Psoas muscle (tissue), 7 donors: ENCODE measurements at regions not wholly inside any gene's neighbourhood (a gene's known extent, or its start where the extent isn't known, plus 50 kb on each side); places are given as distances from the start of the nearest gene placed in this dataset.

Source experiments
- ATAC-seq, 4 donors: fragments of 200-7000 bp; cut with Tn5 transposase; one replicate each; pipeline ENCODE4 v1.9.1; 2020; ENCODE audit warnings: moderate library complexity in 3 of 4, mild to moderate bottlenecking in 2 of 4
- DNase-seq, 2 donors: peaks; one replicate each; pipeline ENCODE4 v3.0.0-alpha.2; 2020
- H3K27ac ChIP-seq: fragments of 200-600 bp; one replicate; pipeline ENCODE4 v1.8.0; 2022
- H3K27me3 ChIP-seq, 3 donors: fragments of 200-600 bp in 1 of 3; one replicate each; pipeline versions ENCODE4 v1.6.1 to v1.8.0; 2013 to 2022; ENCODE audit warnings: low read length in 2 of 3, mild to moderate bottlenecking in 2 of 3, moderate library complexity in 1 of 3; ENCODE audit not compliant: insufficient read depth in 3 of 3
- H3K36me3 ChIP-seq, 2 donors: fragments of 200-600 bp in 1 of 2; one replicate each; pipeline versions ENCODE4 v1.6.1 to v1.8.0; 2013 to 2022; ENCODE audit warnings: low read depth in 1 of 2, mild to moderate bottlenecking in 1 of 2, moderate library complexity in 1 of 2; ENCODE audit not compliant: insufficient read depth in 1 of 2
- H3K4me1 ChIP-seq: fragments of 200-600 bp; one replicate; pipeline ENCODE4 v1.8.0; 2022
- H3K4me3 ChIP-seq: fragments of 200-600 bp; one replicate; pipeline ENCODE4 v1.8.0; 2022; ENCODE audit warnings: mild to moderate bottlenecking
- H3K9me3 ChIP-seq: fragments of 200-600 bp; one replicate; pipeline ENCODE4 v1.8.0; 2022
- CTCF ChIP-seq: fragments of 200-600 bp; IDR thresholded peaks from one replicate; pipeline ENCODE4 v1.8.0; 2022; ENCODE audit warnings: antibody characterized with exemption
- WGBS, 3 donors: extraction: QIAGEN DNeasy Blood & Tissue Kit; methylation state at CpG; one replicate each; pipeline versions ENCODE4 v1.1.6 to v1.1.7; 2013; 5-methylcytosine and 5-hydroxymethylcytosine counted together
- intact Hi-C, 2 donors: fragments of 100-400 bp; cut with DNase I; formaldehyde crosslinking; loops; one replicate each; pipeline versions ENCODE4 v1.11.0 to v1.14.2; 2022
- donor health status: healthy with polysubstance abuse.
- donor health status: DM: no; HTN: no; CAD: no; lungs with moderate emphysema.
- donor health status: Bipolar disorder and iron deficiency.
- donor health status: healthy.
- donor health status: DM: yes; HTN: yes; CAD: no.
- donor health status: DM: no; HTN: no; CAD: no.
- donor health status: DM: yes; HTN: yes; CAD: no.

- ATAC-seq (no peak), DNase-seq (no peak)
- H3K36me3 ChIP-seq: no peaks in the 10 kb centered on the region
- H3K4me1 ChIP-seq: no peaks in the 10 kb centered on the region
- no peak overlapping the region for H3K27ac ChIP-seq
- H3K9me3 ChIP-seq: no peaks in the 10 kb centered on the region
- H3K4me3 ChIP-seq: no peak overlapping the region
- H3K27me3 ChIP-seq: no peaks in the 10 kb centered on the region
- 45 to 48% (median 47%) methylated on average over 3 of the region's 3 CpGs for WGBS, 3 donors
- intact Hi-C loops: no loop called here
- TF ChIP-seq CTCF: no peak
These were observed 51.7 kb upstream of the SMLR1 start for GRCh38 chr6:130775411-130776012.

DNA sequence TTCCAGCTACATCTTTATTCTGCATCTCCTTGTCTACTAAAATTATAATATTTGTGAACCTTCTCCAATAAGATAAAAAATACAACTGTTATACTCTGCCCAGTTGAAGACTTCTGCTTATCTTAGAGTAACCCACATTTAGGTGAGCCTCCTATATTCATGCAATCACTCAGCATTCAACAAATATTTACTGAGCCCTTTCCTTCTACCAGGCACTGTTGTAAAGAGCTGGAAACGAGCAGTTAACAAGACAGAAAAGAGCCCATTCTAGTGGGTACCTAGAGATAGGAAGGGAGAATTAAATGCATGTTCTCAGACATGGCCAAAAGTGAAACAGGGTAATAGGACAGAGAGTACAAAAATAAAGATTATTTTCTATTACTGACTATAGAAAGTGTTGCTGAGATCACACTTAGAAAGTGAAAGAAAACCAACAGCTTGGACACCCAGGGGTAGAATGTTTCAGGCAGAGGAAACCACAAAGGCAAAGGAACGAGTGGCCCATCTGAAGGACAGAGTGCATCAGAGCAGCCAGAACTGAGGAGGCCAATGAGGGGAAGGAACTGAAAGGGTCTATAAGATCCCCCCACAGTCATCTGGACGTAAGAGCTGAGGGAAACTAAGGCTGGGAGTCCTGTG is 50.8 kb upstream of the SMLR1 start:
- no peak overlapping the region for H3K4me3 ChIP-seq
- H3K9me3 ChIP-seq: no peaks in the 10 kb centered on the region
- intact Hi-C loops: no loop called here
- no peaks in the 10 kb centered on the region for H3K27me3 ChIP-seq
- H3K4me1 ChIP-seq: no peaks in the 10 kb centered on the region
- H3K27ac ChIP-seq: no peak overlapping the region
- TF ChIP-seq CTCF: no peak
- 52 to 75% (median 54%) methylated on average over 3 of the region's 3 CpGs for WGBS, 3 donors
- ATAC-seq: no peak
- H3K36me3 ChIP-seq: no peaks in the 10 kb centered on the region
- no peak for DNase-seq
